HG03460 (cell line): ENCODE measurements at regions not wholly inside any gene's neighbourhood (a gene's known extent, or its start where the extent isn't known, plus 50 kb on each side); places are given as distances from the start of the nearest gene placed in this dataset.

Source experiments
- ATAC-seq: cut with Tn5 transposase; IDR thresholded peaks from one replicate; pipeline ENCODE4 v1.9.1; 2021; ENCODE audit not compliant: unreplicated experiment

DNA sequence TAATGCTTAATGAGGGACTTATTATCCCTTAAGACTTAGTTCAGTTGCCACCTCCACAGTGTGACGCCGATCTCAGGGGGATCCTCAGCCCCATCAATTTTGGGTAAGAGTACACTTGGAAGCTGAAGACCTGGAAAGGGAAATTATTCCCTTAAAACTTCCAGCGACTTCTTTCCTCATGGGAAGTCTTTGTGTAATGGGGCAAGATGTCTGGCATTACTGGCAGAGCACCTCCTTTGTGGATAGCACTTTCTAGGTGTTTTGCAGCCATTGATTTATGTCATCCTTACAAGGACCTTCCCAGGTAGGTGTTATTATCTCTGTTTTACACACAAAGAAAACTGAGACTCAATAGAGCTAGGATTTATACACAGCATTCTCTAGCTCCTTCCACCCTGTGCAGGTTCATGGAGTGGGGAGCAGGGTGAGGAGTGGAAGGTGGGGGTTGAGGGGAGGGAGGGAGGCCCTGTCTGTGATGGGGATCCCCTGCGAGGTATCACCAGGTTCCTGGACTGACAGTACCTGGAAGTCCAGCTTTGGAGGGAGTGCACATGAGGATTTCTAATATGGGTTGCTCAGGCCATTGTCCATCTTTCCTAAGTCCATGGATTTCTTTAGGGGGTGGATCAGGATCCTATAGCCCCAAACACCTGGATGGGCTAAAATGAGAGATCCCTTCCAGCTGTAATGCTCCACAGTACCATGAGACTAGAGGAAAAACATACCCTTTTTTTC, 79.4 kb downstream of the MYCN start:
- ATAC-seq = no peak

DNA sequence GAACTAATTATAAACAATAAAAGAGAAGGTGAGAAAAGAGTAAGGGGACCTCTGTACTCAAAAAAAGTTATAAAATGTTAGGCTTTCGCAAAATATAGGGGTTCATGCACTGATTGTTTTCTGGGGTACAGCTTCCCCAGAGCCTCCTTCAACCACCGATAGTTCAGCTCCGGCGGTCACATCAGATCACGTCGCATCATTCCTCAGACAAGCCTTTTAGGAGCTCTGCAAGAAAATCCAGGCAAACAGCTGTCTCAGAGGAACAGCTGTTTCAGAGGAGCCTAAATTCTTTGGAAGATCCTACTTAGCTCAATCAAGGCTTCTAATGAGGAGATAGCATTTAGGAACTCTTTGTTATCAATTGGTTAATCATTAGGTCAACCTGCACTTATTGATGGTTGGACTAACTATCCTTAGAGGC, 78.7 kb downstream of the MYCN start:
- ATAC-seq = no peak

DNA sequence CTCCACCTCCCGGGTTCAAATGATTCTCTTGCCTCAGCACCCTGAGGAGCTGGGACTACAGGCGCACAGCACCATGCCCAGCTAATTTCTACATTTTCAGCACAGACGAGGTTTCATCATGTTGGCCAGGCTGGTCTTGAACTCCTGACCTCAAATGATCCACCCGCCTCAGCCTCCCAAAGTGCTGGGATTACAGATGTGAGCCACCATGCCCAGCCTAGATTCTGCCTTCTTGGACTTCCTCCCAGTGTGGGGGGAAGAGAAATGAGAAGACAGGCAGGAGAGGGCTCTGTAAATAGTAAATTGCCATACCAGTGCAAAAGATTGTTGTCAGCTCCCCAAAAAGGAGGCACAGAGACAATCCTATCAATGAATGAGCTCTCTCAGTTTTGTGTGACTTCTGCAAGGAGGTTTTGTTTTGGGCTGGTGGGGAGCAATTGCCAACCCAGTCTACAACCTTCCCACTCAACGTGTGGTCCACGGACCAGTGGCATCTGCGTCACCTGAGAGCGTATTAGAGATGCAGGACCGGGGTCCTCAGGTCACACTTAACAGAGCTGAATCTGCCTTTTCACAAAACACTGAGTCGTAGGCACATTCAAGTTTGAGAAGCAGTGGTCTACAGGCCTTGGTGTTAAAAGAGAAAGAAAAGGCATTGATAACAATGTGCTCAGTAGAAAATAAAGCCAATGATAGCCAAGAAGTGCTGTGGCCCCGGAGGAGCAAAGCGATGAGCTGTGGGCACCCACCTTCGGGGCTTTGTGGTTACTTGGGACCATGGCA, 78.1 kb downstream of the MYCN start:
- no peak for ATAC-seq

DNA sequence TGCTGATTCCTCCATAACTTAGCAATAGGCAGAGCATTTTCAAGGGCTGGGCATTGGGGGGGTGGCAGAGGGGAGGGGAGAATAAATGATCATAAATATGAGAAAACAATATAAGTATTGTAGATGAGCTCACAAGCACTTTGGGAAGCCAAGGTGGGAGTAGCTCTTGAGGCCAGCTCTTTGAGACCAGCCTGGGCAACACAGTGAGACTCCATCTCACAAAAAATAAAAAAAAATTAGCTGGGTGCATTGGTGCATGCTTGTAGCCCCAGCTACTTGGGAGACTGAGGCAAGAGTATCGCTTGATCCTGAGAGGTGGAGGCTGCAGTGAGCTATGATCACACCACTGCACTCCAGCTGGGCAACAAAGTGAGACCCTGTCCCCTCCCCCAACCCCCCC, 75.9 kb downstream of the MYCN start:
- ATAC-seq = no peak

DNA sequence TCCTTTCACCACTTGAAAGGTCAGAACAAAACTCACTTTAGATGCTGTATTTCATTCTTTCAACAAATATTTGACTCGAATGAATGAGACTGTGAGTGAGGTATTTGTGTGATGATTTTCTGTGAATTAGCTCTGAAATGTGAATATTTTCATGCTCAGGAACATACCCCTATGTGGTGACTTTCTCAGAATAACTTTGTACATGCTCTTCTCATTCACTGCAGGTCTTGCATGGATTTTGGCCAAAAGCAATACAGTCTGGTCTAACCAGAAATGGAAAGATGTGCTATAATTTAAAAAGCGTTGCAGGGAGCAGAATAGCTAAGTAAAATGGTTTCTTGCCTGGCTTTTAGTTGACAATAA, 75.5 kb downstream of the MYCN start:
- ATAC-seq = no peak

DNA sequence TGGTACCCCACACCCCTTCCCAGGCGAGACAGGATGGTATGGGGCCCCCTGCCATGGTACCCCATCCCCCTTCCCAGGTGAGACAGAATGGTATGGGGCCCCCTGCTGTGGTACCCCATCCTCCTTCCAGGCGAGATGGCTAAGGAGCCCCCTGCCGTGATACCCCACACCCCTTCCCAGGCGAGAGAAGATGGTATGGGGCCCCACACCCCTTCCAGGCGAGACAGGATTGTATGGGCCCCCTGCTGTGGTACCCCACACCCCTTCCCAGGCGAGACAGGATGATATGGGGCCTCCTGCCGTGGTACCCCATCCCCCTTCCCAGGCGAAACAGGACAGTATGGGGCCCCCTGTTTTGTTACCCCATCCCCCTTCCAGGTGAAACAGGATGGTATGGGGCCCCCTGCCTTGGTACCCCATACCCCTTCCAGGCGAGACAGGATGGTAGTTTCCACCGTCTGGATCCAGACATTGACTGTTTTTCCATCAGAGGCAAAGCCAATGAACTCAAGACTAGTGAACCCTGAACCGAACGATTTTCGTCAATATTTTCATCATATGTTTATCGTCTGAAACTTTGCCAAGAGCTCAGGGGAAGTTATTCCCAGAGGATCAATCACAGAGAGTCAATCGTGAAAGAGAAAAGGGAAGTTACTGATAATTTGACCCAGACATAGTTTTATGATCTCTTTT, 75.0 kb downstream of the MYCN start:
- ATAC-seq = no peak

DNA sequence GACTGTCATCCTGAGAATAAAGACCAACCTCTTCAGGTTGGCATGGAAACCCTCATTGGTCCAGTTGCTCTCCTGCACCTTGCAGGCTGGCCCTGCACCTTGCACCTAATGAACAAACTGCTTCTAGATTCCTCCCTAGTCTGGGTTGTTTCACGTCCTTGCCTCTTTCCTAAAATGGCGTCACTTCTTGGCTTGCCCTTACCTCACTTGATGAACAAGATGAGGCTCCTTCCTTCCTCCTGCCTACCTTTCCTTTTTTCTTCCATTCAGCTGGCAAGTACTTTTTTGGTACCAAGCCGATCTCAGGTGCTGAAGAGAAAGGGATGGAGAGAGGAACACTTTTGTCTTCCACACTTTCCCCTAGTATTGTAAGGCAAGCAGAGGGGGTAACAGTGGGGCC, 74.5 kb downstream of the MYCN start:
- ATAC-seq = no peak

DNA sequence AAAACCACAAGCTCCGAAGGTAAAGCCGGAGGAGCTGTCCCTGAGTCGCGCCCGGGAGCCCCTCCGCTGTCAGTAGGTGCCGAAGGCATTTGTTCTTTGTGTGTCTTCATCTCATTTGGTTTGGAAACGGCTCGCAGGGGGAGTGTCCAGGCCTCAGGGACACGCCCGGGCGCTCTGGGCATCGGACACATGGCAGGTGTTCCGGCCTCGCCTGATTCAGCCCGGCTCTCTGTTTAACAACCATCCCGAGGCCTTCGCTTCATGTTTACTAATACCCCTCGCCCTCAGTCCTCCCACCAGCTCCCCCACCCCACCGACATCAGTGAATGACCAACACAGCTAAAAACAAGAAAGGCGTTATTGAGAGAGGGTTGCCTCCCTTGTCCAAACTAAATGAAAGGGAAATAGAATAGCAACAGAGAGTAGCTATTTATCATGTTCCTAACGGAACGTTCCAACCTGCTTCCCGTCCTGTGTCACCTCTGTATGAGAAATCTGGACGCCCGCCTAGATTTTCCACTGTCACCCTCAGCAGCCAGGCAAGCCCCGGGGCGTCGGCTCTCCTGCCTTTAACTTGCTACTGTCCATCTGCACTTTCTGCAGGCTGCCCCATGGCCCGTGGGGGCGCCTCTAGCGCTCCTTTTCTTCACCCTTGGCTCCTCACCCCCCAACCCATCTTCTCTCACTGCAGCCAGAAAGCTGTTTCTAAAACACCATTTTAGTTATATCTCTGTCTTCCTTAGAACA, 73.9 kb downstream of the MYCN start:
- ATAC-seq = no peak

DNA sequence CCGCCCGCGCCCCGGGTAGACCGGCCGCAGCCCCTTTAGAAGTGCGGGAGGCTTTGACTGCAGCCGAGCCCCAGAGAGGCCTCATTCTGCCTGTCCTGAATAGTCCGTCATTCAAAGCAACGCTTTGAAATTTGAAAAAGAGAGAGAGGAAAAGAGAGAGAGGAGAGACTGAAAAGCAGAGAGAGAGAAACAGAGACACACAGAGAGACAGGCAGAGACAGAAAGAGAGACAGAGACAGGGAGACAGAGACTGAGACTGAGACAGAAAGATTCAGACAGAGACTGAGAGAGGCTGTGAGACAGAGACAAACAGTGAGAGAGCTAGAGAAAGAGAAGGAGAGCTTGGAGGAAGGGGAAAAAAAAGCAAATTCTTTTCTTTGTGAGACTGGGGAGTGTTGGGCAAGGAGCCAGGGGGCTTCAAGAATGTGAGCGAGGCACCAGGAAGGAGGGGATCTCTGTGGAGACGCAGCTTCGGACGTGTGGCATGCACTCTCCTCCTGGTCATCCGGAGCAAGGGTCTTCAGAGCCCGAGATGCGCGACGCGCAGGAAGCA, 73.1 kb downstream of the MYCN start:
- no peak for ATAC-seq

DNA sequence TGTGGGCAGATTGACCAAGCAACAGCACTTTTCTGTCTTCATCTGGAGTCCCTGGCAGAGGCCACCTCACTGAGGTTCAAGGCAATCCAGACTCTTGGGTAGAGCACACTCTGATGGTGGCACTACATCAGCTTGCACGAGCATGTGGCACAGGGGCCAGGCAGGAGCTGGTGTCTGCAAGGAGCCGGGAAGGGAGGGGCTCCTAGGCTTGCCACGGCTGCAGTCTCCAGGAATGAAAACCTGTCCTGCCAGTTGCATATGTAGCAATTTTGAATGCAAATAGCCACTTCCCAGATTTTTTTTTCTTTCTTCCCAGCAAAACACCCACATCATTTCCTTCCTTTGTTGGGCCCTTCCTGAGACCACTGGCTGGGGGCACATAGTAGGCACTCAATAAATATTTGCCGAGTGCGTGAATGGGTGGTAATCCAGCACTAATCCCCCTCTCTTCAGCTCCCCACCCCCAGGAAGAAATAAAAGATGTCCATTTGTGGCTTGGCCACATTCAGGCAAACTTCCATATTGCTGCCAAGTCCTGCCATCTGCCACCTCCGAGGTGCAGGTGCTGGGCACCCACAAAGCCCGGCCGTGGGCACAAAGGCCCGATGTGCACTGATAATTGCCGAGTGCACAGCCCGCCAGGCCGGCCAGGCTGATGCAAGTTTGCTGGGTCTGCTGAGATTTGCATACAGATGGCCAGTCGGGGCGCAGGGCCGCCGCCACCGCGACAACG, 72.4 kb downstream of the MYCN start:
- no peak for ATAC-seq

DNA sequence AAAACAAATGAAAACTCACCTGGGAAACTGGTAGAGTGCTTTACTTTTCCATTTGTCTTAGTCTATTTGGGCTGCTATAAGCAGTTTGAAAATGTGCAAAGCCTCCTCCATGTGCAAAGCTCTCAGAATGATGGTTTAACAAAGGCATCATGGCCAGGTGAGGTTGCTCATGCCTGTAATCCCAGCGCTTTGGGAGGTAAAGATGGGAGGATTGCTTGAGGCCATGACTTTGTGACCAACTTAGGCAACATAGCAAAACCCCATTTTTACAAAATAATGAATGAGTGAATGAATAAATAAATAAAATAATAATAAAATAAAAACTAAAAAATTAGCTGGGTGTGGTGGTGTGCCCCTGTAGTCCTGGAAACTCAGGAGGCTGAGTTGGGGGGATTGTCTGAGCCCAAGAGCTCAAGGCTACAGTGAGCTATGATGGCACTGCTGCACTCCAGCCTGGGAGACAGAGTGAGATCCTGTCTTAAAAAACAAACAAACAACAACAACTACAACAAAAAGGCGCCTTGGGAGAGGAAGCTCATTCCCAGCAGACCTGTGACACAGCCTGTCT, 71.8 kb downstream of the MYCN start:
- no peak for ATAC-seq

DNA sequence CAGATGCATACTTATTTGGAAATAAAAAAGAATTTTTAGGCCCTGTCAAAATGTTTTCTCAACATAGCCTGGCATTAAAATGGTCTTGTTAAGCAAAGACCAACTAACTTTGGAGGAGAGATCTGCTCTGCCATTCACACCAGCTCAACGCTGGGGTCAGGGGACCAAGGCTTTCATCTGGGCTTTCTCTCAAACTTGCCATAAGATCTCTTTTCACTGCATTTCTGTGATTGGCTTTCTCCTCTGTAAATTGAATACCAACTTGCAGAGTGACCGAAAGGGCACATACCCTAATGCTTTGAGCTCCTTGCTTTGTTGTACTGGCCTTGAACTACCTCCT, 71.2 kb downstream of the MYCN start:
- no peak for ATAC-seq

DNA sequence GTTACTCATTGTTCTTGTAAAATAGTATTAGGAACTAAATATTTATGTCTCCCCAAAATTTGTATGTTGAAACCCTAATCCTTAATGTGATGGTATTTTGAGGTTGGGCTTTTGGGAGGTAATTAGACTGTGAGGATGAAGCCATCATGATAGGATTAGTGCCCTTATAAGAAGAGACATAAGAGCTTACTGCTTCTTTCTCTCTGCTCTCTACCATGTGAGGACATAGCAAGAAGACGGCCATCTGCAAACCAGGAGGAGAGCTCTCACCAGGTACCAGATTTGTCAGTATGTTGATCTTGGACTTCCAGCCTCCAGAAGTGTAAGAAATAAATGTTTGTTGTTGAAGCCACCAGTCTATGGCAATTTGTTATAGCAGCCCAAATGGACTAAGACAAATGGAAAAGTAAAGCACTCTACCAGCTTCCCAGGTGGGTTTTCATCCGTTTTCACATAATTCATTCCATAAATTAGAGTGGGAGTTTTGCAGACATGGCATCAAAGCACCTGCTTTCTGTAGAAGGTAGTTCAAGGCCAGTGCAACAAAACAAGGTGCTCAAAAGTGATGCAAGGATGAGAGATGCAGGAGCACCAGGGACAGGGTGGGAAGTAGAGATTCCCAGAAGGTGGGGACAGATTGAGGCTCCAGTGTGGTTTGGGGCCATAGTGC, 70.7 kb downstream of the MYCN start:
- no peak for ATAC-seq

DNA sequence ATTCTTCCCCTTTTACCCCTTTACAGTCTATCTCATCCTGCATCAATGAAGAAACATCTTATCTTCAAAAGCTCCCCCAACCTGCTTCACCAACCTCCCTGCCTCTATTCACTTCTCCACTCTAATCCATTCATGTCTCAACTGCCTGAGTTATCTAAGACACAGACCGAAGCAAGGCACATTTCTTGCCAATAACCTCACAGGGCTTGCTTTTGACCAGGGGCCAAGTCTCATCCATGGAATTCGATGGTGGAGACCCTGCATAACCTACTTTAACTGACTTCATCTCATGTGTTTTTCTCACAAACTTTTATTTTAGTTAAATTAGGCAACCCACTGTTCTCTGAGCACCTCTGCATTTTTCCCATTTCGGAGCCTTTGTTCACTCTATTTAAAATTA, 69.7 kb downstream of the MYCN start:
- no peak for ATAC-seq

DNA sequence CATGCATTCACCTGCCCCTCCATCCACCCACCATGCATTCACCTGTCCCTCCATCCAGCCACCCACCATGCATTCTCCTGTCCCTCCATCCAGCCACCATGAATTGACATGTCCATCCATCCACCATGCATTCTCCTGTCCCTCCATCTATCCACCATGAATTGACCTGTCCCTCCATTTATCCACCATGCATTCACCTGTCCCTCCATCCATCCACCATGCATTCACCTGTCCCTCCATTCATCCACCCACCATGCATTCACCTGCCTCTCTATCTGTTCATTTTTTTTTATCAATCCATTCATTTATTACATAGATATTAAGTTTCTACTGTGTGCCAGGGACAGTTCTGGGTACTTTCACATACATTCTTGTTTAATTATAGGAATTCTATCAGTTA, 69.2 kb downstream of the MYCN start:
- no peak for ATAC-seq

DNA sequence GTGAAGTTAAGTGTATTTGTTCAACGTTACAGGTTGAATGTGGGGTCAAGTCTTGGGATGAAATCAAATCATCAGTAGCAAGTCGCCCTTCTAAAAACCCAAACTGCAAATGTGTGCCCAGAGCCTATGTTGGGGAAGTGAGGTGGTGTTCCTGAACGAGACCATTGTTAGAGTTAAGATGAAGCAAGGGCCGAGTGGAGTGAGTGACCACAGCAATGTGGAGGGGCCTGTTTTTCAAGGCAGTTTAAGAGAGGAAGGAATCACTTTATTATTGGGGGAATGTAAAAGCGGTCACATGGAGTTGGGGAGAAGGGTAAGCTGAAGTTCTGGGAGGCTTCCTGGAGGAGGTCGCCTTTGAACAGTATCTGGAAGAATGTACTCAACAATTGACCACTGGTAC, 68.5 kb downstream of the MYCN start:
- no peak for ATAC-seq

DNA sequence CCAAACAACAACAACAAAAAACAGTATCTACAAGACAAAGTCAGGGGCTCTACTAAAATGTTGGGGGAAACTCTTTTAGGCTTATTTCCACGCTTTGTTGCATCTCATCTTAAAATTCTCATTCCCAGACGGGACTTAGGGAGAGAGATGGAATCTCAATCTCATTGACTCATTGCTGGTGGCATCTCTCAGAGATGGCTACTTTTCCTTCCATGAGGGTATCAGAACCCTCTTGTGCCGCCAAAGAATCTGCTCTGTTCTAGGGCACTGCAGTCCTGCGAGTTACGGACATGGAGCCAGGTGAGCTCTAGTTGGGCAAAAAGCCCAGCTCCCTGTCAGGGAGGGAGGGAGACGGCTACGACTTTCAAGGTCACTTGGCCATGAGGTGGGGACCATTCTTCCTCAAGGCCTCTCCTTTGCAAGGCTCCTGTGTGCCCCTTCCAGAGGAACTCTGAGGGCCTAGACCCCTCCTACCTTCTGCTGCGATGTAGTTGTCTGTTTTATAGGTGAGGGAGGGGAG, 68.0 kb downstream of the MYCN start:
- no peak for ATAC-seq

DNA sequence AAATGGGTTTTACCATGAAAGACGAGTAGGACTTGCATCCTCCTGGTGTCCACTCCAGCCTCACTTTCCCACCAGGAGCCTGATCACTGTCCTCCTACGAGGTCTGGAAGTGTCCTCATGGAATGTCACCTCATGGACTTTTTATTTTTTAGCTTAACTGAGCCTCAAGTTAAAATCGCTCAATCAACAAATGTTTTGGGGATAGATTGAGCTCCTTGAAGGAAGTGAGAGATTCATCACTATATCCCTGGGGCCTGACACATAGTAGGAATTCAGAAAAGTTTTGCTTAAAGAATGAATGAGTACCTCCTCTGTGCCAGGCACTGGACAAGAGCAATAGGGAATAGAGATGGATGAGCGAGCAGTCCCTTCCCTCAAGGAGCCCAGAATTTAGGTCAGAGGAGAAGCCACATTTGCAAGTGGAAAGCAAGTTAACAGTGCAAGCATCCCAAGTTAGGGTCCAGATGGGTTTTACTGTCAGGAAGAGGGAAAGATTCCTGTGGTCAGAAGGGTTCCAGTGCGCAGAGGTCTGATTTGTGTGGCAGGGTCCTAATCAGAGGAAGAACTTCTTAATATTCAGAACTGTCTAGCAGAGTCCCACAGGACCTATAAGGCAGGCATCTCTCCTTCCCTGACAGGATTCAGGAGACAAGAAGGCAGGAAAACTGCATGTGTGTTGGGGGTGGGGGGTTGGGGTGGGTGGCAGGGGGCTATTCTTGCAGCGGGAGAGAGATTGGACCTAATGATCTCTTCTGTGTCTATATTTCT, 67.0 kb downstream of the MYCN start:
- no peak for ATAC-seq
